SU-DHL-6 (cell line): ENCODE measurements at regions not wholly inside any gene's neighbourhood (a gene's known extent, or its start where the extent isn't known, plus 50 kb on each side); places are given as distances from the start of the nearest gene placed in this dataset.

Experiments
- H2AFZ ChIP-seq: fragments of 200-600 bp; sonication (generic); 2 replicates; pipeline ENCODE4 v1.6.1; 2014; ENCODE audit warnings: low read depth, mild to moderate bottlenecking, moderate library complexity, mixed read lengths, antibody characterized with exemption, low read length; ENCODE audit not compliant: severe bottlenecking
- H3F3A ChIP-seq: fragments of 200-600 bp; shearing (Covaris generic); 2 replicates; pipeline ENCODE4 v1.6.0; 2016; ENCODE audit warnings: antibody characterized with exemption, mild to moderate bottlenecking; ENCODE audit not compliant: insufficient read depth
- H3K27ac ChIP-seq: fragments of 200-600 bp; sonication (generic); 2 replicates; pipeline ENCODE4 v1.5.1; 2016; ENCODE audit warnings: low read depth, mild to moderate bottlenecking, low read length, moderate library complexity, mixed read lengths
- H3K27me3 ChIP-seq: fragments of 200-600 bp; sonication (generic), shearing (Covaris generic); 2 replicates; pipeline ENCODE4 v1.6.0; 2014; ENCODE audit warnings: mild to moderate bottlenecking, low read length
- H3K36me3 ChIP-seq: fragments of 200-600 bp; sonication (generic); 2 replicates; pipeline ENCODE4 v1.6.1; 2014; ENCODE audit warnings: mild to moderate bottlenecking, low read length, mixed read lengths
- H3K4me2 ChIP-seq: fragments of 300-600, 200-600 bp; shearing (Covaris generic), sonication (generic); 2 replicates; pipeline ENCODE4 v1.6.0; 2014; ENCODE audit warnings: low read length, low read depth, mild to moderate bottlenecking; ENCODE audit not compliant: poor library complexity, severe bottlenecking
- H3K4me3 ChIP-seq: fragments of 200-600 bp; sonication (generic); 2 replicates; pipeline ENCODE4 v1.5.1; 2014; ENCODE audit warnings: antibody characterized with exemption, low read length, mild to moderate bottlenecking, mixed read lengths; ENCODE audit not compliant: insufficient read depth, poor library complexity, severe bottlenecking
- H3K79me2 ChIP-seq: fragments of 200-600 bp; sonication (generic); 2 replicates; pipeline ENCODE4 v1.6.1; 2014; ENCODE audit warnings: mild to moderate bottlenecking, low read length, moderate library complexity; ENCODE audit not compliant: insufficient read depth
- H3K9ac ChIP-seq: fragments of 200-600 bp; sonication (generic); 2 replicates; pipeline ENCODE4 v1.7.0; 2014; ENCODE audit warnings: mild to moderate bottlenecking, low read length
- H3K9me2 ChIP-seq: fragments of 200-600 bp; sonication (generic); replicated peaks from 2 replicates; pipeline ENCODE4 v1.6.1; 2014; ENCODE audit warnings: low read length; ENCODE audit not compliant: insufficient read depth
- H3K9me3 ChIP-seq: fragments of 200-600 bp; sonication (generic); 2 replicates; pipeline ENCODE4 v1.6.1; 2014; ENCODE audit warnings: low read length, mixed read lengths; ENCODE audit not compliant: insufficient read depth
- H4K20me1 ChIP-seq: fragments of 200-600 bp; sonication (generic); 2 replicates; pipeline ENCODE4 v1.6.1; 2014; ENCODE audit warnings: low read depth, mild to moderate bottlenecking, antibody characterized with exemption, low read length, moderate library complexity, mixed read lengths
- CTCF ChIP-seq: fragments of 200-600 bp; sonication (generic); IDR thresholded peaks from one replicate; pipeline ENCODE4 v1.5.1; 2017; ENCODE audit warnings: antibody characterized with exemption, mild to moderate bottlenecking, low read length, moderate library complexity; ENCODE audit not compliant: insufficient read depth, poor library complexity, severe bottlenecking
- EZH2phosphoT487 ChIP-seq: fragments of 200-600 bp; sonication (generic), shearing (Covaris generic); conservative IDR thresholded peaks from 2 replicates; pipeline ENCODE4 v1.6.1; 2018; ENCODE audit warnings: mild to moderate bottlenecking, antibody characterized with exemption, low read length, moderate library complexity, mixed read lengths

GRCh38 chr21:41059871-41060270 lies 108.1 kb upstream of the BACE2 start:
- no peak for TF ChIP-seq CTCF
- TF ChIP-seq EZH2phosphoT487: no peak
- Histone ChIP-seq H3K4me2 (no peak overlapping the region), H2AFZ (no peak overlapping the region), H3F3A (no peaks in the 10 kb centered on the region), H3K9ac (no peak overlapping the region), H3K4me3 (no peak overlapping the region), H3K27ac (no peak overlapping the region), H3K9me3 (no peaks in the 10 kb centered on the region), H3K9me2 (no peaks in the 10 kb centered on the region), H3K36me3 (no peaks in the 10 kb centered on the region), H4K20me1 (no peaks in the 10 kb centered on the region), H3K79me2 (no peaks in the 10 kb centered on the region), H3K27me3 (no peaks in the 10 kb centered on the region)

- Histone ChIP-seq H3K27ac (no peak overlapping the region), H3K36me3 (no peaks in the 10 kb centered on the region), H3K79me2 (no peaks in the 10 kb centered on the region), H3K9ac (no peak overlapping the region), H3K27me3 (no peaks in the 10 kb centered on the region), H3K4me3 (no peak overlapping the region), H3K9me3 (no peaks in the 10 kb centered on the region), H4K20me1 (no peaks in the 10 kb centered on the region), H3F3A (no peaks in the 10 kb centered on the region), H2AFZ (no peak overlapping the region), H3K9me2 (no peaks in the 10 kb centered on the region), H3K4me2 (no peak overlapping the region)
- no peak for TF ChIP-seq CTCF
- no peak for TF ChIP-seq EZH2phosphoT487
Observed at GRCh38 chr21:41061701-41062100, 106.3 kb upstream of the BACE2 start.

- no peaks in the 10 kb centered on the region for H3K27me3 ChIP-seq
- H3K9me2 ChIP-seq: no peaks in the 10 kb centered on the region
- H2AFZ ChIP-seq: no peak overlapping the region
- no peaks in the 10 kb centered on the region for H4K20me1 ChIP-seq
- no peak overlapping the region for H3K27ac ChIP-seq
- H3K9me3 ChIP-seq: no peaks in the 10 kb centered on the region
- no peak overlapping the region for H3K4me3 ChIP-seq
- no peaks in the 10 kb centered on the region for H3F3A ChIP-seq
- no peak overlapping the region for H3K4me2 ChIP-seq
- no peak overlapping the region for H3K9ac ChIP-seq
- H3K36me3 ChIP-seq: no peaks in the 10 kb centered on the region
- H3K79me2 ChIP-seq: no peaks in the 10 kb centered on the region
- TF ChIP-seq CTCF (no peak), EZH2phosphoT487 (no peak)
Observed at GRCh38 chr21:41064334-41064791, 103.6 kb upstream of the BACE2 start.
